NCI-H2171 treated with DMSO at 0.1 percent for 48 hours (cell line): ENCODE measurements at regions not wholly inside any gene's neighbourhood (a gene's known extent, or its start where the extent isn't known, plus 50 kb on each side); places are given as distances from the start of the nearest gene placed in this dataset.
"Not testable (repeated sequence)": the region's sequence is repeated elsewhere in the genome, so short reads cannot be mapped to it uniquely, and the experiment has no call there.

Source experiments
- DNase-seq: peaks from one replicate; lab custom pipeline; 2025; lab: John Stamatoyannopoulos, UW

DNA sequence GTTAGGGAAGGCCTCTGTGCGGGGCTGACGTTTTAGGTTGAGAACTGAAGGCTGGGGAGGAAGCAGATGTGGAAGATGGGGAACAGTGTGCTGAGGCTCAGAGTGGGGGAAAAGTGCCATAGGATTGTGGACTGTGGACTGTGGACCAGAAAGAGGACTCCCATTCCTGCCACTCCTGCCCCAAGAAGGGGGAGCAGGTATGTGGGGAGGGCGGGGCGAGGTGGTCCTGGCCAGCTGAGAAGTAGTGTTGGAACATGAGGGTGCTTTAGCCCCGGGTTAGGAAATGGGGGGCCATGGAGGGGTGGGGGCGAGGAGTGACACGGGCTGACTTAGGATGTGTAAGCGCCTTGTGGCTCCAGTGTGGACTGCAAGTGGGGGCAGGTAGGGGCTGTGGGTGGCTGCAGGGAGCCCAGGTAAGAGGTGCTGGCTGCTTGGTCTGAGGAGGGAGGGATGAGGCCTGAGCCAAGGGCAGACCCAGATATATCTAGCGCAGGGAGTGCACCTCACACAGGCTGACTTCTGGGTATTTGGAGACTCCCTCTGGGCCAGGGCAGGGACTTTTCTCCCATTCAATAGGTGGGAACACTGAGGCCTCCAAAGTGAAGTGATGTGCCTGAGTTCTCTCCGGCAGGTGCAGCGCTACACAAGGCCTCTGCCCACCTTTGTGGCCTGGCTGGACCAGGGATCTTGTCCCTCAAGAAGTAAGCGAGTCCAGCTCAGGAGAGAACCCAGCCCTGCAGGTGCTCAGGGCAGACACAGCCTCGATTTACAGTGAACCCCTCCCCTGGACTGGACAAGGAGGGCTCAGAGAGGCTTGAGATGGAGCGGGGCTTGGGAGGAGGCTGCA is 76.6 kb upstream of the TOX2 start:
- no peak for DNase-seq

- no peak for DNase-seq
These were observed 77.9 kb upstream of the TOX2 start for GRCh38 chr20:43836790-43837189.

DNA sequence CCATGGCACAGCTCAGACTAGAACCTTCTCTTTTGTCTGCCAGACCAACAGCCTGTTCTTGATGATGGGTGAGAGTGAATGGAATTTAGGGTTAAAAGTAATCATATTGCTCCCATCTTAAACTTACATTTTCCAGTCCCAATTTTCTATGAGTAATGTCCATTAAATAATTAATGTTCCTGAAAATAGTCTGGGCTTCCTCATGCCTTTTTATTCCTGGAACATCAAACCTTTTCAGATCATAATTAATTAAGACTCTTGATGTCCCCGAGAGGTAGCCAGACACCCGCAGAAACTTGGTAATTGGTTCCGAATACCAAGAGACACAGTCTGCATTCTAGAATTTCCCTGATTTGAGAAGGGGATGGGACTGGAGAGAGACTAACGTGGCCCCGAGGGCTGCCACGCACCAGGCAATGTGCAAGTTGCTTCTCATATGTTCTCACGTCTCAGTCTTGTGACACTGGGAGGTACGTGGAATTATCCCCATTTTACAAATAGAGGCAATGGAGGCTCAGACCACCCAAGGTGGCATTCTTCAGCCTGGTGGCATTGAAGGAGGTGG is 78.6 kb upstream of the TOX2 start:
- no peak for DNase-seq

GRCh38 chr20:43833511-43834395 is 80.9 kb upstream of the TOX2 start:
- DNase-seq = no peak

DNA sequence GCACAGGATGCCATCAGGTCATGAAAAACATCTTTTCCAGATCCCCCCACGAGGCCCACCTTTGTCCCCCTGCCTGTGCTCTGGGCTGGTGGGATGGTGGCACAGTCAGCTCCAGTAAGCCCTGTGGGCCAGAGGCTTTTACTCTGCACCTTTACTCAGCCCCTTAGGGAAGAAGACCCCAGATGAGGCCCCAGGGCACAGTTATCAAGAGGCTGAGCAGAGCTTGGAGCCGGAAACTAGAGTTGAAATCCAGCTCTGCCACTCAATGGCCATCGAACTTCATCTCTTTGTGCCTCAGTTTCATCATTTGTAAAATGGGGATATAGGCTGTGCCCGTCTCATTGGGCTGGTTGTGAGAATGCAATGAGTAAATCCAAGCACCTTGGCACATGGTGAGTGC is 81.7 kb upstream of the TOX2 start:
- no peak for DNase-seq

- DNase-seq = no peak
These were observed 82.4 kb upstream of the TOX2 start for GRCh38 chr20:43832096-43832816.

- no peak for DNase-seq
These were observed 83.1 kb upstream of the TOX2 start for GRCh38 chr20:43831481-43832065.

GRCh38 chr20:43830883-43831282 is 83.8 kb upstream of the TOX2 start:
- no peak for DNase-seq

DNA sequence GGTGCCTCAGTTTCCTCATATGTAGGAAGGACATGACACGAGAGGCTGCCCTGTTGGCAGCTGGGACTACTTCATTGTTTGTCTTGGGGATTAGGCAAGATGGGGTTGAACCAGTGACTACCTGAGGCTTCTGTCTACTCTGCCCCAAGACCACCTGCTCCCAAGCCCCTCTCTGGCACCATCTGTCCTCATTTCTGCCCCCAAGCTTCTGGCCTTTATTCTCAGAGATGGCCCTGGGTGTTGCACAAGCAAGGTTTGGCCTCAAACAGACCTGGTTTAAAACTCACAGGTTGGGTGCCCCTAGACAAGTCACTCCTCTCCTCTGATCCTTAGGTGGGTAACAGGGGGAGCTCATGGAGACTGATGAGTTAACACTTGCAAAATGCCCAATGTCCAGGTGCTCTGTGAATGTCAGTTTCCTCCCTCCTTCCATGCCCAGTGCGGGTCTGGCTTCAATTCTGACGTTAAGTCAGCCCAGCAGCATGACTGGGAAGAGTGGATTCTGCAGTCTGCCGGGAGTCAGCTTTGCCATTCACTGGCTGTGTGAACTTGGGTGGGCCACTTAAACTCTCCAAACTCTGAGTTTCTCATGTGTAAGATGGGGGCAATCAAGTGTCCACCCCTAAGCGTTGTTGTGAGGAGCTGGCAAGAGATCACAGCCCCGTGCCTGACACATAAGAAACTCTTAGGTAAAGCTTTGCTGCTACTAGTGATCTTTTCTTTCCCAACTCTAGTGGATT is 84.5 kb upstream of the TOX2 start:
- no peak for DNase-seq

DNA sequence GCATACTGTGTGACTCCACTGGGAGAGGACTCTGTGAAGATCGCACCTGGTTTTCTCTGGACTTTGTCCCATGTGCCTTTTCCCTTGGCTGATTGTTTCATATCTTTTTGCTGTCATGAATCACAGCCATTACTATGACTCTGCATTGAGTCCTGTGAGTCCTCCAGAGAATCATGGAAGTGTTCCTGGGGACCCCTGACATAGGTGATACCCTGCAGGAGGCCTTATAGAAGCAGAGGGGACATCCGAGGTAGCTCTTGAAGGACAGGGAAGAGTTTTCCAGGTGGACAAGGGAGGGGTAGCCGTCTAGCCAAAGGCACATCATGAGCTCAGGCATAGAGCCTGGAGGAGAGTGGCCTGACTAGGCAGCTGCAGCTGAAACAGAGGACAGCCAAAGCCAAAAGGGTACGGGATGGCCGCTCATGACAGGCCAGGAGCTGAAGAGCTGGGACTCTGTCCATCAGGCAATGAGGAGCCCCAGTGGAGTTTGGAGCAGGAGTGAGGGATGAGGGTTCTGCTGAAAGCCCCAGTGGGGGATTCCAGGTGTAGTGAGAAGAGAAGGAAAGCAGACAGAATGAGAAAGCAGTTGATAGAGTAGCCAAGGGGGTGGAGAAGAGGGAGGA is 86.6 kb upstream of the TOX2 start:
- no peak for DNase-seq

DNA sequence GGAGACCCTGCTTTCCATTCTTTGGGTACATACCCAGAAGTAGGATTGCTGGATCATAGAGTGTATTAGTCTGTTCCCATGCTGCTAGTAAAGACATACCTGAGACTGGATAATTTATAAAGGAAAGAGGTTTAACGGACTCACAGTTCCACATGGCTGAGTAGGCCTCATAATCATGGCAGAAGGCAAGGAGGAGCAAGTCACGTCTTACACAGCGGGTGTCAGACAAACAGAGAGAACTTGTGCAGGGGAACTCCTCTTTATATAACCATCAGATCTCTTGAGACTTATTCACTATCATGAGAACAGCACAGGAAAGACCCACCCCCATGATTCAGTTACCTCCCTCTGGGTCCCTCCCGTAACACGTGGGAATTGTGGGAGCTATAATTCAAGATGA is 87.7 kb upstream of the TOX2 start:
- not testable (repeated sequence) for DNase-seq

DNA sequence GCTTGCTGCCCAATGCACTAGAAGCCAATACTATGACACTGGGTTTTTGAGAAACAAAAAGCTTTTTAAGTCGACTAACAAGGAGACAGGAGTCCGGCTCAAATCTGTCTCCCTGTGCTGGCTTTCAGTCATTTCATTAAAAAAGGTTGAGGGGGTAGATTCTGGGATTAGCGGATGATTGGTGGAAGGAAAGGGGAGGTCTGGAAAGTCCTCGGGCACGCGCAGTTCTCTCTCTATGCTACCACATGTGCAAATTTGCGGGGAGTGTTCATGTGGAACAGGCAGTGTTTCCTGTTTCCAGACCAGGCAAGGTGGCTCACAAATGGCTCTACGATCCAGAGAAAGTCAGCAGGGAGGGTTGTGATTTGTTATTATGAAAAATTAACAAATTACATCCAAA is 89.1 kb upstream of the TOX2 start:
- no peak for DNase-seq

DNA sequence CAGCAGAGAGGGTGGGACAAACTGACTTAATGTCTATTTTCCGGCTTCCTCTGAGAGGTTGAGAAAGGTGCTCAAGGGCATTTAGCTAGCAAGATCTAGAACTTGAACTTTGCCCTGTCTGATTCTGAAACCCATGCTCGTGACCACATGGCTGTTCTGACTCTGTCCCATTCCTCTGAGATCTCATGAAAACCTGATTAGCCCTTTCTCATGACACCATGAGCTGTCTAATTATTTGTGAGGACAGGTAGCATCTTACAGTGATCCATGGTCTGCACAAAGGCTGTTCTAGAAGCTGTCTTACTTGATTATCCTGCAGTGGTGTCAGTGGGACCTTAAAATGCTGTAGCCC is 89.6 kb upstream of the TOX2 start:
- DNase-seq = no peak

GRCh38 chr20:43824309-43825050 is 90.2 kb upstream of the TOX2 start:
- DNase-seq = no peak

GRCh38 chr20:43821795-43822194 is 92.9 kb upstream of the TOX2 start:
- no peak for DNase-seq

- no peak for DNase-seq
These were observed 93.8 kb upstream of the TOX2 start for GRCh38 chr20:43820731-43821330.

GRCh38 chr20:43812216-43812615 is 85.4 kb upstream of the GTSF1L start:
- no peak for DNase-seq

GRCh38 chr20:43809206-43809819 is 82.5 kb upstream of the GTSF1L start:
- DNase-seq = no peak

- no peak for DNase-seq
These were observed 78.0 kb upstream of the GTSF1L start for GRCh38 chr20:43804781-43805180.
